Panc1 (cell line): ENCODE measurements at regions not wholly inside any gene's neighbourhood (a gene's known extent, or its start where the extent isn't known, plus 50 kb on each side); places are given as distances from the start of the nearest gene placed in this dataset.

Experiments used
- ATAC-seq: fragments of 200-7000 bp; cut with Tn5 transposase; 2 replicates; pipeline ENCODE4 v1.9.1; 2020; ENCODE audit warnings: mild to moderate bottlenecking, moderate library complexity
- BruUV-seq: library from RNA; stranded (reverse); fragments of 400-500 nt; replicated peaks from 2 replicates; lab custom pipeline; 2021; lab: Mats Ljungman, UMichigan
- CTCF ChIA-PET: fragments of 300-600 bp; sonication (Branson Sonifier 250); formaldehyde crosslinking; loops from one replicate; lab custom pipeline; 2022; ENCODE audit warnings: antibody characterized with exemption; lab: Charles Lee
- POLR2A ChIA-PET: fragments of 300-600 bp; sonication (Branson Sonifier 250); formaldehyde crosslinking; loops from one replicate; lab custom pipeline; 2022; ENCODE audit warnings: antibody characterized with exemption; lab: Charles Lee
- DNase-seq: peaks from one replicate; pipeline ENCODE4 v3.0.0-alpha.2; 2010; ENCODE audit warnings: low read depth, low spot score
- H3K27ac ChIP-seq: 2 replicates; pipeline ENCODE4 v1.5.1; 2011; ENCODE audit warnings: mild to moderate bottlenecking, low read length, inconsistent platforms
- H3K27me3 ChIP-seq: fragments of 200-500 bp; sonication (Bioruptor generic); 2 replicates; pipeline ENCODE4 v1.6.0; 2014; ENCODE audit warnings: low read length, inconsistent platforms; ENCODE audit not compliant: control insufficient read depth, insufficient read depth
- H3K36me3 ChIP-seq: fragments of 200-500 bp; sonication (Bioruptor generic); 2 replicates; pipeline ENCODE4 v1.5.1; 2014; ENCODE audit warnings: inconsistent platforms, mild to moderate bottlenecking, low read length, moderate library complexity; ENCODE audit not compliant: control insufficient read depth, insufficient read depth
- H3K4me1 ChIP-seq: 2 replicates; pipeline ENCODE4 v1.5.1; 2011; ENCODE audit warnings: inconsistent platforms, mild to moderate bottlenecking, low read length, moderate library complexity; ENCODE audit not compliant: control insufficient read depth, insufficient read depth
- H3K4me3 ChIP-seq, 2 experiments: 2 replicates each; pipeline ENCODE4 v1.5.1; 2011 to 2012; ENCODE audit warnings: low read depth in 2 of 2, low read length in 2 of 2, mild to moderate bottlenecking in 2 of 2, inconsistent platforms in 1 of 2, moderate library complexity in 1 of 2
- H3K9me3 ChIP-seq: fragments of 200-500 bp; sonication (Bioruptor generic); 2 replicates; pipeline ENCODE4 v1.5.1; 2014; ENCODE audit warnings: low read depth, mild to moderate bottlenecking, inconsistent platforms, low read length, moderate library complexity; ENCODE audit not compliant: control insufficient read depth, insufficient read depth
- POLR2AphosphoS5 ChIP-seq: IDR thresholded peaks from 2 replicates; pipeline ENCODE4 v1.6.1; 2012; ENCODE audit warnings: mild to moderate bottlenecking, low read depth, low read length, moderate library complexity
- SIN3A ChIP-seq: IDR thresholded peaks from 2 replicates; pipeline ENCODE4 v1.6.1; 2012; ENCODE audit warnings: low read depth, mild to moderate bottlenecking, low read length, moderate library complexity, borderline replicate concordance; ENCODE audit not compliant: insufficient read depth
- TCF7L2 ChIP-seq: IDR thresholded peaks from 2 replicates; pipeline ENCODE4 v1.6.1; 2011; ENCODE audit warnings: mild to moderate bottlenecking, low read depth, low read length, inconsistent platforms
- in situ Hi-C: cut with HindIII; loops from 2 replicates; pipeline ENCODE4 v1.10.0; 2016; ENCODE audit warnings: low sequenced_read_pairs, low pct_unique_long_range_greater_than_20kb
- intact Hi-C: fragments of 100-400 bp; cut with micrococcal nuclease; formaldehyde crosslinking; loops from one replicate; pipeline ENCODE4 v1.10.0; 2022; ENCODE audit not compliant: unreplicated experiment
- TF ChIP-seq, protein P1 (sequence below), 2 experiments: IDR thresholded peaks; 2 replicates each; pipeline ENCODE4 v1.6.1; 2011 to 2012; ENCODE audit warnings: low read depth in 2 of 2, control low read depth in 1 of 2, low read length in 1 of 2, mild to moderate bottlenecking in 1 of 2, moderate library complexity in 1 of 2; ENCODE audit not compliant: insufficient read depth in 1 of 2
- TF ChIP-seq, protein P2 (sequence below): fragments of 450-650 bp; IDR thresholded peaks from 2 replicates; pipeline ENCODE4 v1.5.1; 2017; ENCODE audit warnings: mild to moderate bottlenecking

DNA sequence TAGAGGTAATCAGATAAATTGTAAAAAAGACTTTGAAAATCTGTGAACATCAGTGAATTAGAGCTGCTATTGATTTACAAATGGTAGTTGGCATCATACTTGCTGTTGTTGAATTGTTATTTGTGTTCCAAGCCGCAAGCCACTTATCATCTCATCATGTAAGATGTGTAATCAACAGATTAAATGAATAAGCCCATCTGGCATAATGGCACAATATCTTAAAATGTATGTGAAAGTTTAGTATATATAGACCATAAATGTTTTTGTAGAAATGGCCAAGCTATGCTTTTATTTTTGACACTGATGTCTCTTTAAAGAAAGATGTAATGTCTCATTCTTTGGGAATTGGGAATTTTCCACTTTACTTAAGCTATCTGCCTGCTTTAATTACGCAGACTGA lies 682.6 kb upstream of the GNPDA2 start:
- intact Hi-C loops: no loop called here
- ATAC-seq (no peak), DNase-seq (no peak)
- BruUV-seq: no TSS peak
- Histone ChIP-seq H3K4me3 (no peak overlapping the region), H3K36me3 (no peaks in the 10 kb centered on the region), H3K4me1 (no peaks in the 10 kb centered on the region), H3K9me3 (no peaks in the 10 kb centered on the region), H3K27me3 (no peaks in the 10 kb centered on the region), H3K27ac (no peak overlapping the region)
- ChIA-PET CTCF (no interaction called here), POLR2A (no interaction called here)
- TF ChIP-seq, protein P1, sequence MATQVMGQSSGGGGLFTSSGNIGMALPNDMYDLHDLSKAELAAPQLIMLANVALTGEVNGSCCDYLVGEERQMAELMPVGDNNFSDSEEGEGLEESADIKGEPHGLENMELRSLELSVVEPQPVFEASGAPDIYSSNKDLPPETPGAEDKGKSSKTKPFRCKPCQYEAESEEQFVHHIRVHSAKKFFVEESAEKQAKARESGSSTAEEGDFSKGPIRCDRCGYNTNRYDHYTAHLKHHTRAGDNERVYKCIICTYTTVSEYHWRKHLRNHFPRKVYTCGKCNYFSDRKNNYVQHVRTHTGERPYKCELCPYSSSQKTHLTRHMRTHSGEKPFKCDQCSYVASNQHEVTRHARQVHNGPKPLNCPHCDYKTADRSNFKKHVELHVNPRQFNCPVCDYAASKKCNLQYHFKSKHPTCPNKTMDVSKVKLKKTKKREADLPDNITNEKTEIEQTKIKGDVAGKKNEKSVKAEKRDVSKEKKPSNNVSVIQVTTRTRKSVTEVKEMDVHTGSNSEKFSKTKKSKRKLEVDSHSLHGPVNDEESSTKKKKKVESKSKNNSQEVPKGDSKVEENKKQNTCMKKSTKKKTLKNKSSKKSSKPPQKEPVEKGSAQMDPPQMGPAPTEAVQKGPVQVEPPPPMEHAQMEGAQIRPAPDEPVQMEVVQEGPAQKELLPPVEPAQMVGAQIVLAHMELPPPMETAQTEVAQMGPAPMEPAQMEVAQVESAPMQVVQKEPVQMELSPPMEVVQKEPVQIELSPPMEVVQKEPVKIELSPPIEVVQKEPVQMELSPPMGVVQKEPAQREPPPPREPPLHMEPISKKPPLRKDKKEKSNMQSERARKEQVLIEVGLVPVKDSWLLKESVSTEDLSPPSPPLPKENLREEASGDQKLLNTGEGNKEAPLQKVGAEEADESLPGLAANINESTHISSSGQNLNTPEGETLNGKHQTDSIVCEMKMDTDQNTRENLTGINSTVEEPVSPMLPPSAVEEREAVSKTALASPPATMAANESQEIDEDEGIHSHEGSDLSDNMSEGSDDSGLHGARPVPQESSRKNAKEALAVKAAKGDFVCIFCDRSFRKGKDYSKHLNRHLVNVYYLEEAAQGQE (IDR thresholded peaks at IDR 0.05; ENCODE audit: insufficient read depth in 1 of 2, low read depth in 2 of 2, low read length in 1 of 2): no peak
- TF ChIP-seq, protein P2, sequence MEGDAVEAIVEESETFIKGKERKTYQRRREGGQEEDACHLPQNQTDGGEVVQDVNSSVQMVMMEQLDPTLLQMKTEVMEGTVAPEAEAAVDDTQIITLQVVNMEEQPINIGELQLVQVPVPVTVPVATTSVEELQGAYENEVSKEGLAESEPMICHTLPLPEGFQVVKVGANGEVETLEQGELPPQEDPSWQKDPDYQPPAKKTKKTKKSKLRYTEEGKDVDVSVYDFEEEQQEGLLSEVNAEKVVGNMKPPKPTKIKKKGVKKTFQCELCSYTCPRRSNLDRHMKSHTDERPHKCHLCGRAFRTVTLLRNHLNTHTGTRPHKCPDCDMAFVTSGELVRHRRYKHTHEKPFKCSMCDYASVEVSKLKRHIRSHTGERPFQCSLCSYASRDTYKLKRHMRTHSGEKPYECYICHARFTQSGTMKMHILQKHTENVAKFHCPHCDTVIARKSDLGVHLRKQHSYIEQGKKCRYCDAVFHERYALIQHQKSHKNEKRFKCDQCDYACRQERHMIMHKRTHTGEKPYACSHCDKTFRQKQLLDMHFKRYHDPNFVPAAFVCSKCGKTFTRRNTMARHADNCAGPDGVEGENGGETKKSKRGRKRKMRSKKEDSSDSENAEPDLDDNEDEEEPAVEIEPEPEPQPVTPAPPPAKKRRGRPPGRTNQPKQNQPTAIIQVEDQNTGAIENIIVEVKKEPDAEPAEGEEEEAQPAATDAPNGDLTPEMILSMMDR: no peak
- TF ChIP-seq TCF7L2 (no peak), POLR2AphosphoS5 (no peak), SIN3A (no peak)
- in situ Hi-C loops: no loop called here

DNA sequence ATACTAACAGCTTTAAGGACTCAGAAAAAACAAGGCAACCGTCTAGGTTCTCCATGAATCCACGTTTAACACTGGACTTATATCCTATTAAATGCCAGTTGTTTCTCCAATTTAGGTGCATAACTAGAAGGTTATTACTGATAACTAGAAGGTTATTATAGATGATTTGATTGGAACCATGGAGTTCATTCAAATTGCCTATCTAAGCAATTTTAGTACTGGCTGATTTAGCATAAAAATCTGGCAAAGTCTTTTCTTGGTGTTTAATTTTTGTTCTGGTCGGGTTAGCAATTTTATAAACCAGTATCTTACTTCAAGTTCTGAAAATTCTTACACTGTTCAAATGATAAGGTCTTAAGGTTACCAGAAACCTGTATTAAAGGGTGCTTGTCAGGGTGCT lies 672.8 kb upstream of the GNPDA2 start:
- no peak overlapping the region for H3K27ac ChIP-seq
- intact Hi-C loops (no loop called here), in situ Hi-C loops (no loop called here)
- no peak for ATAC-seq
- H3K4me3 ChIP-seq: no peak overlapping the region
- no peaks in the 10 kb centered on the region for H3K36me3 ChIP-seq
- BruUV-seq: no TSS peak
- CTCF ChIA-PET: no interaction called here
- DNase-seq: no peak
- TF ChIP-seq SIN3A: no peak
- H3K4me1 ChIP-seq: no peaks in the 10 kb centered on the region
- no peaks in the 10 kb centered on the region for H3K9me3 ChIP-seq
- POLR2A ChIA-PET: no interaction called here
- no peaks in the 10 kb centered on the region for H3K27me3 ChIP-seq

DNA sequence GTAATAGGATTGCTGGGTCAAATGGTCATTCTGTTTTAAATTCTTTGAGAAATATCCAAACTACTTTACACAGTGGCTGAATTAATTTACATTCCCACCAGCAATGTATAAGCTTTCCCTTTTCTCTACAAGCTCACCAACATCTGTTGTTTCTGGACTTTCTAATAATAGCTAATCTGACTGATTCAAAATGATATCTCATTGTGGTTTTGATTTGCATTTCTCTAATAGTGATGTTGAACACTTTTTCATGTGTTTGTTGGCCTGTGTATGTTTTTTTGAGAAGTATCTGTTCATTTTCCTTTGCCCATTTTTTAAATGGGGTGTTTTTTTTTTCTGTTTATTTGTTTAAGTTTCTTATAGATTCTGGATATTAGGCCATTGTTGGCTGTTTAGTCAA lies 659.0 kb upstream of the GNPDA2 start:
- H3K9me3 ChIP-seq: no peaks in the 10 kb centered on the region
- H3K27ac ChIP-seq: no peak overlapping the region
- no peaks in the 10 kb centered on the region for H3K27me3 ChIP-seq
- BruUV-seq: no TSS peak
- intact Hi-C loops (no loop called here), in situ Hi-C loops (no loop called here)
- ChIA-PET POLR2A (no interaction called here), CTCF (no interaction called here)
- DNase-seq (no peak), ATAC-seq (no peak)
- no peaks in the 10 kb centered on the region for H3K4me1 ChIP-seq
- TF ChIP-seq, protein P1 (IDR thresholded peaks at IDR 0.05; ENCODE audit: insufficient read depth in 1 of 2, low read depth in 2 of 2, low read length in 1 of 2): no peak
- TF ChIP-seq, protein P2: no peak
- TF ChIP-seq SIN3A (no peak), POLR2AphosphoS5 (no peak), TCF7L2 (no peak)
- no peaks in the 10 kb centered on the region for H3K36me3 ChIP-seq
- H3K4me3 ChIP-seq: no peak overlapping the region
